Neuronal stem cell (in vitro differentiated cells): ENCODE measurements at regions not wholly inside any gene's neighbourhood (a gene's known extent, or its start where the extent isn't known, plus 50 kb on each side); places are given as distances from the start of the nearest gene placed in this dataset.
"Not testable (repeated sequence)": the region's sequence is repeated elsewhere in the genome, so short reads cannot be mapped to it uniquely, and the experiment has no call there.

Experiments used
- DNase-seq: peaks from one replicate; pipeline ENCODE4 v3.0.0-alpha.2; 2013; ENCODE audit warnings: low spot score
- H2AFZ ChIP-seq: one replicate; pipeline ENCODE4 v1.6.1; 2013; ENCODE audit warnings: mild to moderate bottlenecking, low read length, inconsistent platforms
- H2AK5ac ChIP-seq: 2 replicates; pipeline ENCODE4 v1.6.1; 2013; ENCODE audit warnings: low read depth, mild to moderate bottlenecking, inconsistent platforms, low read length, moderate library complexity, mixed read lengths
- H2BK120ac ChIP-seq: 2 replicates; pipeline ENCODE4 v1.6.1; 2013; ENCODE audit warnings: low read depth, mild to moderate bottlenecking, inconsistent platforms, low read length, moderate library complexity, mixed read lengths
- H2BK12ac ChIP-seq: one replicate; pipeline ENCODE4 v1.6.1; 2013; ENCODE audit warnings: low read length, inconsistent platforms
- H2BK15ac ChIP-seq: 2 replicates; pipeline ENCODE4 v1.6.1; 2013; ENCODE audit warnings: mild to moderate bottlenecking, low read length, inconsistent platforms, mixed read lengths
- H2BK5ac ChIP-seq: one replicate; pipeline ENCODE4 v1.6.1; 2013; ENCODE audit warnings: inconsistent platforms, mild to moderate bottlenecking, low read length, moderate library complexity
- H3K14ac ChIP-seq: one replicate; pipeline ENCODE4 v1.6.1; 2013; ENCODE audit warnings: low read length, inconsistent platforms
- H3K18ac ChIP-seq: 2 replicates; pipeline ENCODE4 v1.6.1; 2013; ENCODE audit warnings: low read length, inconsistent platforms
- H3K23ac ChIP-seq: 2 replicates; pipeline ENCODE4 v1.6.1; 2013; ENCODE audit warnings: low read depth, mild to moderate bottlenecking, mixed read lengths, low read length, inconsistent platforms; ENCODE audit not compliant: poor library complexity
- H3K27ac ChIP-seq: replicated peaks from 3 replicates; pipeline ENCODE4 v1.5.1; 2013; ENCODE audit warnings: low read length, inconsistent platforms
- H3K27me3 ChIP-seq, 3 experiments: 2 replicates each; pipeline ENCODE4 v1.6.1; 2013; ENCODE audit warnings: low read length in 3 of 3, mild to moderate bottlenecking in 2 of 3, inconsistent platforms in 1 of 3, low read depth in 1 of 3, mixed read lengths in 1 of 3, moderate library complexity in 1 of 3; ENCODE audit not compliant: control insufficient read depth in 3 of 3, insufficient read depth in 3 of 3
- H3K36me3 ChIP-seq, 2 donors: replicated peaks in 1 of 2; 2 replicates each; pipeline ENCODE4 v1.6.1; 2013; ENCODE audit warnings: low read length in 2 of 2; ENCODE audit not compliant: control insufficient read depth in 2 of 2, insufficient read depth in 2 of 2
- H3K4ac ChIP-seq: 2 replicates; pipeline ENCODE4 v1.6.1; 2013; ENCODE audit warnings: inconsistent platforms, mild to moderate bottlenecking, low read length, moderate library complexity
- H3K4me1 ChIP-seq, 2 donors: 1 replicate in 1 of 2; 2 replicates in 1 of 2; pipeline ENCODE4 v1.6.1; 2013; ENCODE audit warnings: low read length in 2 of 2, low read depth in 1 of 2; ENCODE audit not compliant: control insufficient read depth in 2 of 2, insufficient read depth in 1 of 2
- H3K4me2 ChIP-seq: one replicate; pipeline ENCODE4 v1.6.1; 2013; ENCODE audit warnings: mild to moderate bottlenecking, low read length, inconsistent platforms; ENCODE audit not compliant: insufficient read depth, poor library complexity, severe bottlenecking
- H3K4me3 ChIP-seq, 2 donors: 2 replicates each; pipeline ENCODE4 v1.5.1; 2013; ENCODE audit warnings: low read length in 2 of 2, mild to moderate bottlenecking in 2 of 2, inconsistent platforms in 1 of 2, moderate library complexity in 1 of 2
- H3K79me1 ChIP-seq: one replicate; pipeline ENCODE4 v1.6.1; 2013; ENCODE audit warnings: low read depth, mild to moderate bottlenecking, inconsistent platforms, low read length, moderate library complexity
- H3K9ac ChIP-seq: one replicate; pipeline ENCODE4 v1.6.1; 2013; ENCODE audit warnings: mild to moderate bottlenecking, low read depth, low read length, inconsistent platforms; ENCODE audit not compliant: poor library complexity
- H3K9me3 ChIP-seq, 2 donors: replicated peaks in 1 of 2; 2 replicates each; pipeline versions ENCODE3 to v1.6.1; 2013; ENCODE audit warnings: low read length in 2 of 2, mild to moderate bottlenecking in 2 of 2, inconsistent platforms in 1 of 2, low read depth in 1 of 2, mixed read lengths in 1 of 2, moderate library complexity in 1 of 2; ENCODE audit not compliant: control insufficient read depth in 2 of 2, insufficient read depth in 1 of 2
- H4K8ac ChIP-seq: one replicate; pipeline ENCODE4 v1.6.1; 2013; ENCODE audit warnings: low read depth, mild to moderate bottlenecking, inconsistent platforms, low read length, moderate library complexity
- H4K91ac ChIP-seq: one replicate; pipeline ENCODE4 v1.6.1; 2013; ENCODE audit warnings: low read length, low read depth, mild to moderate bottlenecking, inconsistent platforms; ENCODE audit not compliant: poor library complexity
- WGBS, 2 donors: extraction: QIAGEN DNeasy Blood & Tissue Kit; methylation state at CpG; one replicate each; pipeline ENCODE4 v1.1.7; 2013; ENCODE audit warnings: missing lambda C conversion rate in 2 of 2, mixed read lengths in 1 of 2; ENCODE audit not compliant: insufficient read length in 2 of 2, insufficient replicate concordance in 1 of 2; ENCODE audit errors: extremely low coverage in 2 of 2; 5-methylcytosine and 5-hydroxymethylcytosine counted together

GRCh38 chr14:46137786-46138185 is 513.8 kb downstream of the RPL10L start:
- no peaks in the 10 kb centered on the region for H3K36me3 ChIP-seq
- H3K18ac ChIP-seq: no peak overlapping the region
- no peak overlapping the region for H2AK5ac ChIP-seq
- no peak overlapping the region for H3K4ac ChIP-seq
- no peaks in the 10 kb centered on the region for H3K79me1 ChIP-seq
- no peak overlapping the region for H2AFZ ChIP-seq
- H3K14ac ChIP-seq: no peak overlapping the region
- no peaks in the 10 kb centered on the region for H3K9me3 ChIP-seq
- no peak overlapping the region for H3K27ac ChIP-seq
- H3K9ac ChIP-seq: no peak overlapping the region
- H3K27me3 ChIP-seq: no peaks in the 10 kb centered on the region
- DNase-seq: no peak
- no peak overlapping the region for H2BK15ac ChIP-seq
- H3K4me3 ChIP-seq: no peak overlapping the region
- H2BK12ac ChIP-seq: no peak overlapping the region
- H4K8ac ChIP-seq: no peak overlapping the region
- H4K91ac ChIP-seq: no peak overlapping the region
- no peak overlapping the region for H3K23ac ChIP-seq
- no peak overlapping the region for H2BK120ac ChIP-seq
- peaks cover 0 to 5% of the 10 kb centered on the region in 2 donors for H3K4me1 ChIP-seq
- H3K4me2 ChIP-seq: no peak overlapping the region
- no peak overlapping the region for H2BK5ac ChIP-seq

GRCh38 chr14:46136456-46136855 is 515.1 kb downstream of the RPL10L start:
- Histone ChIP-seq H3K4me2 (no peak overlapping the region), H3K9me3 (no peaks in the 10 kb centered on the region), H4K8ac (no peak overlapping the region), H3K23ac (no peak overlapping the region), H2BK12ac (no peak overlapping the region), H2BK15ac (no peak overlapping the region), H3K14ac (no peak overlapping the region), H3K18ac (no peak overlapping the region), H3K4ac (no peak overlapping the region), H2BK120ac (no peak overlapping the region), H3K27ac (no peak overlapping the region), H3K4me3 (no peak overlapping the region), H3K9ac (no peak overlapping the region), H3K4me1 (peaks cover 0 to 5% of the 10 kb centered on the region in 2 donors), H2AK5ac (no peak overlapping the region), H4K91ac (no peak overlapping the region), H3K36me3 (no peaks in the 10 kb centered on the region), H2BK5ac (no peak overlapping the region), H3K27me3 (no peaks in the 10 kb centered on the region), H2AFZ (peak overlapping the region; percentile 51), H3K79me1 (no peaks in the 10 kb centered on the region)
- no peak for DNase-seq
- no CpG with 5 or more reads among the region's 1 CpG for WGBS, 2 donors

- Histone ChIP-seq H3K4me1 (no peaks in the 10 kb centered on the region), H3K18ac (no peak overlapping the region), H2BK120ac (no peak overlapping the region), H3K14ac (no peak overlapping the region), H2AK5ac (no peak overlapping the region), H3K9ac (no peak overlapping the region), H4K91ac (no peak overlapping the region), H3K27me3 (no peaks in the 10 kb centered on the region), H3K4me3 (no peak overlapping the region), H3K36me3 (no peaks in the 10 kb centered on the region), H3K4ac (no peak overlapping the region), H4K8ac (no peak overlapping the region), H2AFZ (no peak overlapping the region), H2BK12ac (no peak overlapping the region), H3K79me1 (no peaks in the 10 kb centered on the region), H3K23ac (no peak overlapping the region), H3K4me2 (no peak overlapping the region), H2BK5ac (no peak overlapping the region), H2BK15ac (no peak overlapping the region), H3K27ac (no peak overlapping the region), H3K9me3 (peaks cover 3 to 15% of the 10 kb centered on the region in 2 donors)
- no CpG with 5 or more reads among the region's 2 CpGs for WGBS, 2 donors
- DNase-seq: no peak
Measured at GRCh38 chr14:46108228-46108627, 543.4 kb downstream of the RPL10L start.

GRCh38 chr14:46100901-46101300 is 550.7 kb downstream of the RPL10L start:
- not testable (repeated sequence) for H2BK5ac ChIP-seq, H2BK15ac ChIP-seq, H2BK12ac ChIP-seq, H3K27me3 ChIP-seq, H4K91ac ChIP-seq, H2AFZ ChIP-seq, H3K36me3 ChIP-seq, H3K4me2 ChIP-seq, H3K9ac ChIP-seq, DNase-seq, H4K8ac ChIP-seq, H3K4me3 ChIP-seq, H3K4ac ChIP-seq, H2AK5ac ChIP-seq, H3K9me3 ChIP-seq, H3K79me1 ChIP-seq, H2BK120ac ChIP-seq, H3K14ac ChIP-seq, H3K4me1 ChIP-seq, H3K27ac ChIP-seq, H3K23ac ChIP-seq, H3K18ac ChIP-seq
- WGBS, 2 donors: no CpG with 5 or more reads among the region's 8 CpGs
